Sigmoid colon (tissue), 3 donors: ENCODE measurements at regions not wholly inside any gene's neighbourhood (a gene's known extent, or its start where the extent isn't known, plus 50 kb on each side); places are given as distances from the start of the nearest gene placed in this dataset.

Source experiments
- CTCF ChIP-seq, 4 experiments: fragments of 450-650 bp in 3 of 4; fragments of 200-600 bp in 1 of 4; IDR thresholded peaks; one replicate each; pipeline ENCODE4 v1.5.1; 2016 to 2019; ENCODE audit warnings: antibody characterized with exemption in 4 of 4, mild to moderate bottlenecking in 3 of 4, moderate library complexity in 2 of 4
- POLR2A ChIP-seq, 2 donors: fragments of 450-650 bp; IDR thresholded peaks; one replicate each; pipeline ENCODE4 v1.6.1; 2016; ENCODE audit warnings: antibody characterized with exemption in 2 of 2, mild to moderate bottlenecking in 2 of 2, moderate library complexity in 2 of 2

GRCh38 chr2:22795287-22795866 is 589.6 kb upstream of the KLHL29 start:
- TF ChIP-seq CTCF (IDR thresholded peaks at IDR 0.05) (no peak), POLR2A (IDR thresholded peaks at IDR 0.05) (no peak)
